Small intestine (tissue), 7 donors: ENCODE measurements at regions not wholly inside any gene's neighbourhood (a gene's known extent, or its start where the extent isn't known, plus 50 kb on each side); places are given as distances from the start of the nearest gene placed in this dataset.
"Not testable (repeated sequence)": the region's sequence is repeated elsewhere in the genome, so short reads cannot be mapped to it uniquely, and the experiment has no call there.

Source experiments
- DNase-seq, 2 donors: peaks; one replicate each; pipeline versions ENCODE4 v3.0.0 to v3.0.0-alpha.2; 2013
- FAIRE-seq: peaks from 2 replicates; lab custom pipeline; 2012; peaks lifted over from hg19 to GRCh38; lab: Jason Lieb, UNC
- H3K27ac ChIP-seq, 3 donors: one replicate each; pipeline ENCODE4 v1.5.1; 2013; ENCODE audit warnings: low read length in 2 of 3, mild to moderate bottlenecking in 2 of 3, control low read depth in 1 of 3, inconsistent platforms in 1 of 3, low read depth in 1 of 3, moderate library complexity in 1 of 3
- H3K27me3 ChIP-seq, 3 donors: one replicate each; pipeline ENCODE4 v1.6.1; 2013; ENCODE audit warnings: low read length in 3 of 3, inconsistent platforms in 1 of 3; ENCODE audit not compliant: control insufficient read depth in 3 of 3, insufficient read depth in 3 of 3
- H3K36me3 ChIP-seq, 3 donors: one replicate each; pipeline ENCODE4 v1.6.1; 2013; ENCODE audit warnings: low read length in 3 of 3, inconsistent platforms in 1 of 3, low read depth in 1 of 3, mild to moderate bottlenecking in 1 of 3, moderate library complexity in 1 of 3; ENCODE audit not compliant: control insufficient read depth in 3 of 3, insufficient read depth in 2 of 3
- H3K4me1 ChIP-seq, 3 donors: one replicate each; pipeline ENCODE4 v1.6.1; 2013; ENCODE audit warnings: low read length in 2 of 3, inconsistent platforms in 1 of 3, low read depth in 1 of 3, mild to moderate bottlenecking in 1 of 3, moderate library complexity in 1 of 3; ENCODE audit not compliant: control insufficient read depth in 3 of 3, insufficient read depth in 2 of 3
- H3K4me3 ChIP-seq, 3 donors: one replicate each; pipeline ENCODE4 v1.5.1; 2013; ENCODE audit warnings: low read length in 3 of 3, control low read depth in 1 of 3, inconsistent platforms in 1 of 3, low read depth in 1 of 3, mild to moderate bottlenecking in 1 of 3, moderate library complexity in 1 of 3
- H3K9me3 ChIP-seq, 2 donors: one replicate each; pipeline ENCODE4 v1.6.1; 2013; ENCODE audit warnings: low read depth in 1 of 2, low read length in 1 of 2; ENCODE audit not compliant: control insufficient read depth in 2 of 2, insufficient read depth in 1 of 2
- WGBS, 3 donors: extraction: QIAGEN DNeasy Blood & Tissue Kit; methylation state at CpG; one replicate each; pipeline ENCODE4 v1.1.7; 2013; 5-methylcytosine and 5-hydroxymethylcytosine counted together
- donor health status: healthy with polysubstance abuse.
- donor health status: control.
- donor health status: control.
- donor health status: Bipolar disorder and iron deficiency.
- donor health status: healthy.

DNA sequence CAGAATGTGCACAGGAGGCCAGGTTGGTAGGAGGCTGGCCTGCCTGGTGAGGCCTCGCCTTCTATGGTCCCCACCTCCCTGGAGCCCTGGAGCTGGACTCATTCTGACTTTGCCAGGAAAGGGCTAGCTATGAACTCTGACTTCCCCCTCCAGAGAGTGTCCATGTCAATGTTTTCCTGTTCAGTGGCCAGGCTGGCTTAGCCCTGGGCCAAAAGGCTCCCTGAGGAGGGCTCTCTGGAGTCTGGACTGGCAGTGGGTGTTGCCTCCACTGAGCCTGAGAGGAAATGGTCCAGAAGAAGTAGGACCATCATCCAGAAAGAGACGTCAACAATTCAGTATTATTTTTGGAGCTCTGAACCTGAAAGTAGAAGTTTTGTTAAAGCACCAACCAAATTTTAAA, 178.7 kb downstream of the CHIC2 start:
- FAIRE-seq (no peak), DNase-seq (no peak)
- no peaks in the 10 kb centered on the region for H3K36me3 ChIP-seq
- H3K27me3 ChIP-seq, result no peaks in the 10 kb centered on the region
- 51 to 54% (median 54%) methylated on average over 2 of the region's 2 CpGs for WGBS, 3 donors
- H3K9me3 ChIP-seq, result no peaks in the 10 kb centered on the region
- H3K4me1 ChIP-seq, result no peaks in the 10 kb centered on the region
- H3K4me3 ChIP-seq, result no peak overlapping the region
- peak overlapping the region in 1 of 3 donors; percentile 17 for H3K27ac ChIP-seq

- not testable (repeated sequence) for H3K36me3 ChIP-seq, DNase-seq, H3K4me3 ChIP-seq, H3K9me3 ChIP-seq, FAIRE-seq, H3K27me3 ChIP-seq, H3K4me1 ChIP-seq, H3K27ac ChIP-seq
- 84 to 100% (median 89%) methylated on average over 5 to 15 of the region's 18 CpGs for WGBS, 3 donors
Observed at GRCh38 chr4:53877096-53877495, 187.3 kb downstream of the CHIC2 start.

DNA sequence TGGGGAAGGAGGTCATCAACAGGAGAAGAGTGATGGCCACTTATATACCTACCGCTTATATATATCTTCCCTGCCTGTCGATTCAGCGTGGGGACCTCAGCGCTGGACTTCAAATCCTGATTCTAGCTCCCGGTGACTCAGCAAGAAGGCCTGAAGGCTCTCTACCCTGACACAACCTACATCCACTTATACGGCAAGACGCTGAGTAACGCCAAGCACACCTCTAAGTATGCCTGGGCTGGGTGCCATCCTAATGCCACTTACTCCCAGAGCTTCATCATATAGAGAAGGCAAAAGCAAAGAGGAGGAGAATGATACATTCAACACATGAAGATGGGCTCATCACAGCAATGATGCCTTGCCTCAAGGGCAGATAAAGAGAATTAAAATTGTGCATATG, 198.3 kb downstream of the CHIC2 start:
- DNase-seq (no peak), FAIRE-seq (no peak)
- peaks cover 0 to 3% (median 0%) of the 10 kb centered on the region in 3 donors for H3K4me1 ChIP-seq
- H3K4me3 ChIP-seq, result no peak overlapping the region
- H3K9me3 ChIP-seq, result no peaks in the 10 kb centered on the region
- H3K27me3 ChIP-seq, result no peaks in the 10 kb centered on the region
- no peak overlapping the region for H3K27ac ChIP-seq
- no peaks in the 10 kb centered on the region for H3K36me3 ChIP-seq
- 93 to 96% (median 94%) methylated on average over 8 of the region's 8 CpGs for WGBS, 3 donors

GRCh38 chr4:53865054-53865453, 199.4 kb downstream of the CHIC2 start:
- H3K27ac ChIP-seq, result no peak overlapping the region
- H3K4me1 ChIP-seq, result peaks cover 0 to 3% (median 0%) of the 10 kb centered on the region in 3 donors
- WGBS, 3 donors, result 84 to 87% (median 86%) methylated on average over 5 of the region's 5 CpGs
- no peak for DNase-seq
- no peak for FAIRE-seq
- no peak overlapping the region for H3K4me3 ChIP-seq
- no peaks in the 10 kb centered on the region for H3K9me3 ChIP-seq
- no peaks in the 10 kb centered on the region for H3K27me3 ChIP-seq
- no peaks in the 10 kb centered on the region for H3K36me3 ChIP-seq

- no peaks in the 10 kb centered on the region for H3K27me3 ChIP-seq
- H3K4me3 ChIP-seq, result no peak overlapping the region
- DNase-seq (no peak), FAIRE-seq (no peak)
- no peaks in the 10 kb centered on the region for H3K9me3 ChIP-seq
- no peaks in the 10 kb centered on the region for H3K36me3 ChIP-seq
- 49 to 67% (median 57%) methylated on average over 4 of the region's 4 CpGs for WGBS, 3 donors
- peaks cover 0 to 3% (median 0%) of the 10 kb centered on the region in 3 donors for H3K4me1 ChIP-seq
- peak overlapping the region in 2 of 3 donors; percentile 5 to 26 for H3K27ac ChIP-seq
Observed at GRCh38 chr4:53863736-53864365, 200.6 kb downstream of the CHIC2 start.

DNA sequence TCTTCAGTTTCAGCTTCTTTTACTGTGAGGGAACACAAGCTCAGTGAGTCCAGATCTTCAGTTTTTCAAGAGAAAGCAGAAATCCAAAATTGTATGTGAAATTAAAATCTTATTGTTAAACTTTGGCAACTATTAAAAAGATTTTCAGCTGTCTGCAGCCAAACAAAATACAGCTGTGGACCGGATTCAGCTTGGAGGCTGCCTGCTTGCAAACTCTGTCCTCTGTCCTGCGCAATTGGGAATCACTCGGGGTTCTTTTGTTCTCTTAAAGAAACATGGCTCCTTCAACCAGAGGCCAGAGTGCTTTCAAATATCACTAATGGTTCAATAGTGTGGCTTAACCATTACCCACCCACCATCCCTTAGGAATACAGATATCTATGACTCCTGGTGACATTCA, 201.2 kb downstream of the CHIC2 start:
- Histone ChIP-seq H3K9me3 (no peaks in the 10 kb centered on the region), H3K36me3 (no peaks in the 10 kb centered on the region), H3K4me1 (peaks cover 0 to 3% (median 0%) of the 10 kb centered on the region in 3 donors), H3K27ac (peak overlapping the region in 2 of 3 donors; percentile 5 to 26), H3K27me3 (no peaks in the 10 kb centered on the region), H3K4me3 (no peak overlapping the region)
- FAIRE-seq (no peak), DNase-seq (no peak)
- WGBS, 3 donors, result 63 to 73% (median 69%) methylated on average over 3 of the region's 3 CpGs

DNA sequence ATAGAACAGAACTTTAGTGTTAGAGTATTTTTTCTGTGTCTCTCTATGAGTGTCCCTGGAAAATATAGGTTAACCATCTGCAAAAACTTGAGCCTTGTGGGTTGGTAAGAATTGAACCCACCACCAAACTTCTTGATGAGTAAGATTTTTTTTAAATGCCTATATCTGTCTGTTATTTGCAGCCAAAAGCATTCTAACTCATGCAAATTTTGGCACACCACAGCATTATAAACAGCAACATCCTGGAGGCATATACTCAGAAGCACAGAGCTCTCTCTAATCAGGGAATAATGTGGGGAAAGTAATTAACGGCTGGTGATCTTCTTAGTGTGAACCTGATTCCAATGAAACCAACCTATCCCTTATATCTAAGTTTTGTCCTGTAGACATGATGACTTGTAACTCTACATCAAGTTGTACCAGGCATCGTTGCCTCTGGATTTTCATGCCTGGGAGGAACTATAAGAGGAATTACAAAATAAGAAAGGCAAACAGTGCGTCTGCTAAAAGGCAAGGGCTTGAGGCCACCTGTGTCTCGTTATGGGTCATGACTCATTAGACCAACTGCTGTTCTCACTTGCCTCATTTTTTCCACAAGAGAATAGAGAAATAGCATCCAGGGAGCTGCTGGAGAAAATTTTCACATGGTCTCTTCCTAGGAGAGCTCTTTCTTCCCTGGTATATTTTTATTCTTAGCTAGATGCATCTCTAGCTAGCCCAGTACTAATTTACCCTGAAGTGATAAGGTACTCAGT, 202.4 kb downstream of the CHIC2 start:
- H3K4me3 ChIP-seq, result no peak overlapping the region
- no peaks in the 10 kb centered on the region for H3K27me3 ChIP-seq
- peak overlapping the region in 1 of 3 donors; percentile 40 for H3K27ac ChIP-seq
- FAIRE-seq (no peak), DNase-seq (no peak)
- no peaks in the 10 kb centered on the region for H3K9me3 ChIP-seq
- WGBS, 3 donors, result 49 to 63% (median 52%) methylated on average over 4 of the region's 4 CpGs
- H3K36me3 ChIP-seq, result no peaks in the 10 kb centered on the region
- peaks cover 0 to 3% (median 0%) of the 10 kb centered on the region in 3 donors for H3K4me1 ChIP-seq

DNA sequence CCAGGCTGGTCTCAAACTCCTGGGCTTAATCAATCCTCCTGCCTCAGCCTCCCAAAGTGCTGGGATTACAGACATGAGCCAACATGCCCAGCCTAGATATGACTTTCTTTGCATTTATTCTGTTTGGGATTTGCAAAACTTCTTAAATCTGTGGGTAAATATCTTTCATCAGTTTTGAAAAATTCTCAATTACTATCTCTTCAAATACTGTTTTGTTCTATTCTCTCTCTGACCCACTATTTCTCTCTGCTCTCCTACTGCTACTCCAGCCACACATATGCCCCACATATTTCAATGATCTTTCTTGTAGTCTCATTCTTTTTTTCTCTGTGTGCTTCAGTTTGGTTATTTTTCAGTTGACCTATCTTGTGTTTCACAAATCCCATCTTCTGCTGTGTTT, 205.1 kb downstream of the CHIC2 start:
- no peaks in the 10 kb centered on the region for H3K36me3 ChIP-seq
- no peak overlapping the region for H3K27ac ChIP-seq
- DNase-seq, result no peak
- H3K9me3 ChIP-seq, result no peaks in the 10 kb centered on the region
- no peak for FAIRE-seq
- no peaks in the 10 kb centered on the region for H3K27me3 ChIP-seq
- H3K4me3 ChIP-seq, result no peak overlapping the region
- H3K4me1 ChIP-seq, result peaks cover 0 to 3% (median 0%) of the 10 kb centered on the region in 3 donors
